GM12865 (cell line): ENCODE measurements at regions not wholly inside any gene's neighbourhood (a gene's known extent, or its start where the extent isn't known, plus 50 kb on each side); places are given as distances from the start of the nearest gene placed in this dataset.

Experiments used
- DNase-seq: peaks from one replicate; pipeline ENCODE4 v3.0.0; 2010; ENCODE audit warnings: low read depth
- H3K4me3 ChIP-seq: 2 replicates; pipeline ENCODE4 v1.5.1; 2011; ENCODE audit warnings: mild to moderate bottlenecking, low read depth, low read length, control low read depth
- CTCF ChIP-seq: IDR thresholded peaks from 2 replicates; pipeline ENCODE4 v1.5.1; 2011; ENCODE audit warnings: low read length, control low read depth, low read depth, inconsistent platforms; ENCODE audit not compliant: insufficient read depth; ENCODE audit errors: missing control alignments

GRCh38 chr14:38350102-38350501, 94.2 kb upstream of the CLEC14A start:
- DNase-seq = no peak
- H3K4me3 ChIP-seq = no peak overlapping the region
- TF ChIP-seq CTCF = no peak

GRCh38 chr14:38342803-38343202, 86.9 kb upstream of the CLEC14A start:
- no peak for TF ChIP-seq CTCF
- no peak overlapping the region for H3K4me3 ChIP-seq
- no peak for DNase-seq

- no peak for DNase-seq
- TF ChIP-seq CTCF = no peak
- H3K4me3 ChIP-seq = no peak overlapping the region
These were observed 83.8 kb upstream of the CLEC14A start for GRCh38 chr14:38339696-38340095.

GRCh38 chr14:38336298-38336697, 80.4 kb upstream of the CLEC14A start:
- TF ChIP-seq CTCF = no peak
- DNase-seq = no peak
- no peak overlapping the region for H3K4me3 ChIP-seq

GRCh38 chr14:38330275-38330674, 74.4 kb upstream of the CLEC14A start:
- no peak overlapping the region for H3K4me3 ChIP-seq
- no peak for TF ChIP-seq CTCF
- DNase-seq = no peak

GRCh38 chr14:38329246-38329645, 73.4 kb upstream of the CLEC14A start:
- DNase-seq = no peak
- H3K4me3 ChIP-seq = no peak overlapping the region
- TF ChIP-seq CTCF = no peak

- no peak for TF ChIP-seq CTCF
- no peak overlapping the region for H3K4me3 ChIP-seq
- DNase-seq = no peak
These were observed 61.0 kb upstream of the CLEC14A start for GRCh38 chr14:38316922-38317321.
